Testis (tissue), 2 donors: ENCODE measurements at regions not wholly inside any gene's neighbourhood (a gene's known extent, or its start where the extent isn't known, plus 50 kb on each side); places are given as distances from the start of the nearest gene placed in this dataset.

Source experiments
- DNase-seq: peaks from one replicate; pipeline ENCODE4 v3.0.0-alpha.2; 2019
- H3K27ac ChIP-seq, 2 donors: fragments of 200-600 bp; sonication (generic); one replicate each; pipeline ENCODE4 v1.5.1; 2019
- H3K27me3 ChIP-seq: fragments of 200-600 bp; sonication (generic); one replicate; pipeline ENCODE4 v1.5.1; 2019
- H3K36me3 ChIP-seq: fragments of 200-600 bp; sonication (generic); one replicate; pipeline ENCODE4 v1.5.1; 2017; ENCODE audit warnings: low read depth; ENCODE audit errors: missing control alignments
- H3K4me1 ChIP-seq: fragments of 200-600 bp; sonication (generic); one replicate; pipeline ENCODE4 v1.5.1; 2019
- H3K4me3 ChIP-seq, 2 donors: fragments of 200-600 bp; sonication (generic); one replicate each; pipeline ENCODE4 v1.5.1; 2017 to 2019
- H3K9me3 ChIP-seq: fragments of 200-600 bp; sonication (generic); one replicate; pipeline ENCODE4 v1.5.1; 2017
- CTCF ChIP-seq, 3 experiments: fragments of 450-650 bp in 2 of 3; fragments of 200-600 bp in 1 of 3; sonication (generic) in 1 of 3; IDR thresholded peaks; one replicate each; pipeline ENCODE4 v1.5.1; 2016 to 2019; ENCODE audit warnings: antibody characterized with exemption in 3 of 3, mild to moderate bottlenecking in 2 of 3, moderate library complexity in 1 of 3
- POLR2A ChIP-seq: fragments of 450-650 bp; IDR thresholded peaks from one replicate; pipeline ENCODE4 v1.6.1; 2017; ENCODE audit warnings: antibody characterized with exemption, mild to moderate bottlenecking, moderate library complexity
- WGBS, 2 donors: methylation state at CpG; one replicate each; pipeline ENCODE4 v1.1.5; 2018; 5-methylcytosine and 5-hydroxymethylcytosine counted together
- intact Hi-C: fragments of 100-400 bp; cut with DNase I; formaldehyde crosslinking; loops from one replicate; pipeline ENCODE4 v1.15.1; 2023; ENCODE audit warnings: low total_unique reads

GRCh38 chr14:37985826-37986470, 221.8 kb upstream of the SSTR1 start:
- no peaks in the 10 kb centered on the region for H3K4me1 ChIP-seq
- H3K9me3 ChIP-seq: no peaks in the 10 kb centered on the region
- peak; percentile 53 for DNase-seq
- WGBS, 2 donors: 50 to 54% methylated on average over 2 of the region's 2 CpGs
- TF ChIP-seq POLR2A (no peak), CTCF (IDR thresholded peaks at IDR 0.05) (peak in 2 of 3 experiments; percentile 47 to 60)
- intact Hi-C loops: no loop called here
- no peaks in the 10 kb centered on the region for H3K27me3 ChIP-seq
- no peak overlapping the region for H3K4me3 ChIP-seq
- H3K36me3 ChIP-seq: no peaks in the 10 kb centered on the region
- no peak overlapping the region for H3K27ac ChIP-seq

GRCh38 chr14:37988472-37988871, 219.2 kb upstream of the SSTR1 start:
- no peaks in the 10 kb centered on the region for H3K9me3 ChIP-seq
- H3K4me1 ChIP-seq: no peaks in the 10 kb centered on the region
- DNase-seq: no peak
- intact Hi-C loops: no loop called here
- no peaks in the 10 kb centered on the region for H3K36me3 ChIP-seq
- 94 to 96% methylated on average over 3 of the region's 3 CpGs for WGBS, 2 donors
- no peak overlapping the region for H3K4me3 ChIP-seq
- no peak overlapping the region for H3K27ac ChIP-seq
- TF ChIP-seq CTCF (IDR thresholded peaks at IDR 0.05) (no peak), POLR2A (no peak)
- no peaks in the 10 kb centered on the region for H3K27me3 ChIP-seq

- no peak for DNase-seq
- H3K27me3 ChIP-seq: no peaks in the 10 kb centered on the region
- H3K4me1 ChIP-seq: no peaks in the 10 kb centered on the region
- H3K27ac ChIP-seq: no peak overlapping the region
- no peaks in the 10 kb centered on the region for H3K9me3 ChIP-seq
- WGBS, 2 donors: 63 to 67% methylated on average over 1 of the region's 1 CpG
- intact Hi-C loops: no loop called here
- TF ChIP-seq POLR2A (no peak), CTCF (IDR thresholded peaks at IDR 0.05) (no peak)
- no peak overlapping the region for H3K4me3 ChIP-seq
- H3K36me3 ChIP-seq: no peaks in the 10 kb centered on the region
Observed at GRCh38 chr14:37991027-37991426, 216.7 kb upstream of the SSTR1 start.

GRCh38 chr14:37992499-37992898, 215.2 kb upstream of the SSTR1 start:
- intact Hi-C loops: no loop called here
- TF ChIP-seq CTCF (IDR thresholded peaks at IDR 0.05) (no peak), POLR2A (no peak)
- no peaks in the 10 kb centered on the region for H3K4me1 ChIP-seq
- no peaks in the 10 kb centered on the region for H3K36me3 ChIP-seq
- H3K9me3 ChIP-seq: no peaks in the 10 kb centered on the region
- no peak for DNase-seq
- H3K27ac ChIP-seq: no peak overlapping the region
- H3K4me3 ChIP-seq: no peak overlapping the region
- no peaks in the 10 kb centered on the region for H3K27me3 ChIP-seq

- no peaks in the 10 kb centered on the region for H3K9me3 ChIP-seq
- TF ChIP-seq POLR2A: no peak
- TF ChIP-seq CTCF (IDR thresholded peaks at IDR 0.05): no peak
- no peaks in the 10 kb centered on the region for H3K4me1 ChIP-seq
- no peak overlapping the region for H3K27ac ChIP-seq
- no peaks in the 10 kb centered on the region for H3K27me3 ChIP-seq
- DNase-seq: no peak
- intact Hi-C loops: no loop called here
- 85 to 86% methylated on average over 4 of the region's 4 CpGs for WGBS, 2 donors
- no peak overlapping the region for H3K4me3 ChIP-seq
- no peaks in the 10 kb centered on the region for H3K36me3 ChIP-seq
Observed at GRCh38 chr14:37994846-37995372, 212.8 kb upstream of the SSTR1 start.
